Suppressor macrophage treated with lipopolysaccharide for 4 hours (primary cell): ENCODE measurements at regions not wholly inside any gene's neighbourhood (a gene's known extent, or its start where the extent isn't known, plus 50 kb on each side); places are given as distances from the start of the nearest gene placed in this dataset.

Experiments used
- DNase-seq: peaks from one replicate; pipeline ENCODE4 v3.0.0-alpha.2; 2020

GRCh38 chr17:74149597-74150427 lies 53.7 kb upstream of the RPL38 start:
- DNase-seq: no peak

GRCh38 chr17:74150428-74151025 lies 53.0 kb upstream of the RPL38 start:
- DNase-seq: no peak

GRCh38 chr17:74151551-74152315 lies 51.7 kb upstream of the RPL38 start:
- no peak for DNase-seq

- no peak for DNase-seq
These were observed 50.7 kb upstream of the RPL38 start for GRCh38 chr17:74152591-74153455.

- DNase-seq: no peak
These were observed 50.0 kb upstream of the RPL38 start for GRCh38 chr17:74153456-74153810.
